NCI-H69 (cell line): ENCODE measurements at regions not wholly inside any gene's neighbourhood (a gene's known extent, or its start where the extent isn't known, plus 50 kb on each side); places are given as distances from the start of the nearest gene placed in this dataset.
"Not testable (repeated sequence)": the region's sequence is repeated elsewhere in the genome, so short reads cannot be mapped to it uniquely, and the experiment has no call there.

ENCODE experiments used
- DNase-seq: peaks from one replicate; lab custom pipeline; 2025; lab: John Stamatoyannopoulos, UW

GRCh38 chr11:34830648-34831047 is 85.5 kb downstream of the APIP start:
- peak; percentile 29 for DNase-seq

- peak; percentile 61 for DNase-seq
These were observed 86.1 kb downstream of the APIP start for GRCh38 chr11:34830035-34830434.

DNA sequence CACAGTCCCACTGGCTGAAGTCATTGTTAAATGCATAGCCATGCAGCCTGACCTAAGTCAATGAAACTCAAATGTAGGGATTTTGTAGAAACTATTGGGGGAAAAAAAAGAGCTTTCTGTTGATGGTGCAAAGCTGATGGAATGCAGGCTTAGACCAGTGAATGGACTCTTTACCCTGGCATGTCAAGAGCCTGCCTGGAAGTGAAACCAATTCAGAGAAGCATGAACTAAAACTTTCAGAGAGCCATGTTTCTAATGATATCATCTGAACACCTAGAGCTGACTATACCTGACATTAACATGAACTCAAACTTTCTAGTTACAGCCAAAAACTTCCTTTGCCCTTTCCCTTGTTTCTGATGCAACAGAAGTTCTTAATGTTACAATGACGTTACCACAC is 89.0 kb downstream of the APIP start:
- DNase-seq: no peak

DNA sequence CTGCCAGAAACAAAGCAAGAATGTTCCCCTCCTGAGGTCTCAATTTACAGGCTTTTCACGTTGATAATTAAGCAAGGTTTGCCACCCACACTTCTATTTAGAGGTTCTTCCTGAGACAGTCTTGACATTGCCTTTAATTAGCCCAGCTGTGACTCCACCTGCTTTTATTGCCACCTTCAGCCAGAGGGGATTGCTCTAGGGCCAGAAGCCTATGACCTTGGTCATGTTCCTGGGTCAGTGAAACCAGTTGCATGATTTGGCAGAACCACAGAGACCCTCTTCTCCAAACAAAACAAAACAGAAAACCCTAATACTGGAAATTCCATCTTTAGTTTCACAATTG is 89.8 kb downstream of the APIP start:
- peak; percentile 52 for DNase-seq

GRCh38 chr11:34825670-34826383 is 90.4 kb downstream of the APIP start:
- DNase-seq: no peak

- no peak for DNase-seq
These were observed 90.9 kb downstream of the APIP start for GRCh38 chr11:34825315-34825669.

DNA sequence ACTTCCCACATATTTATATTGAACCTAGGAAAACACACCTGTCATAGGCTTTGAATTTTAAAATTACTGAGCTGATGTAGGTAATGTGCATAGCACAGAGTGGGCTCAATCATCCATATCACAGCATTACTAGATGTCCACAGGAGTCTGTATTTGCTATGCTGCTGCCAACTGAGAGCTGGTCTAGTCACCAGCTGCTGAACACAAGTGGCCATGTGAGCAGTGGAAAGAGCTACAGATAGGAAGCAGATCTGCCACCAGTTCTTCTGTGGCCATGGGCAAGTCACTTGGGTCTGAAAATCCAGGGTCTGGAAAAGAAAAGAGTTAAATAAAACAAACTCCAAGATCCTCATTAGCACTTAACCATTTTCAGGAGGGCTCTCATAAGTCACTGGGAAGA is 91.8 kb downstream of the APIP start:
- DNase-seq: peak; percentile 55

- no peak for DNase-seq
These were observed 92.5 kb downstream of the APIP start for GRCh38 chr11:34823639-34824038.

GRCh38 chr11:34823197-34823596 is 93.0 kb downstream of the APIP start:
- no peak for DNase-seq

- no peak for DNase-seq
These were observed 96.3 kb downstream of the APIP start for GRCh38 chr11:34819740-34820482.

GRCh38 chr11:34817812-34818211 is 98.4 kb downstream of the APIP start:
- DNase-seq: not testable (repeated sequence)

GRCh38 chr11:34816698-34817213 is 99.4 kb downstream of the APIP start:
- no peak for DNase-seq

- no peak for DNase-seq
These were observed 103.1 kb downstream of the APIP start for GRCh38 chr11:34812905-34813576.

GRCh38 chr11:34811858-34812257 is 104.3 kb downstream of the APIP start:
- DNase-seq: no peak

GRCh38 chr11:34810107-34810562 is 106.0 kb downstream of the APIP start:
- DNase-seq: no peak

DNA sequence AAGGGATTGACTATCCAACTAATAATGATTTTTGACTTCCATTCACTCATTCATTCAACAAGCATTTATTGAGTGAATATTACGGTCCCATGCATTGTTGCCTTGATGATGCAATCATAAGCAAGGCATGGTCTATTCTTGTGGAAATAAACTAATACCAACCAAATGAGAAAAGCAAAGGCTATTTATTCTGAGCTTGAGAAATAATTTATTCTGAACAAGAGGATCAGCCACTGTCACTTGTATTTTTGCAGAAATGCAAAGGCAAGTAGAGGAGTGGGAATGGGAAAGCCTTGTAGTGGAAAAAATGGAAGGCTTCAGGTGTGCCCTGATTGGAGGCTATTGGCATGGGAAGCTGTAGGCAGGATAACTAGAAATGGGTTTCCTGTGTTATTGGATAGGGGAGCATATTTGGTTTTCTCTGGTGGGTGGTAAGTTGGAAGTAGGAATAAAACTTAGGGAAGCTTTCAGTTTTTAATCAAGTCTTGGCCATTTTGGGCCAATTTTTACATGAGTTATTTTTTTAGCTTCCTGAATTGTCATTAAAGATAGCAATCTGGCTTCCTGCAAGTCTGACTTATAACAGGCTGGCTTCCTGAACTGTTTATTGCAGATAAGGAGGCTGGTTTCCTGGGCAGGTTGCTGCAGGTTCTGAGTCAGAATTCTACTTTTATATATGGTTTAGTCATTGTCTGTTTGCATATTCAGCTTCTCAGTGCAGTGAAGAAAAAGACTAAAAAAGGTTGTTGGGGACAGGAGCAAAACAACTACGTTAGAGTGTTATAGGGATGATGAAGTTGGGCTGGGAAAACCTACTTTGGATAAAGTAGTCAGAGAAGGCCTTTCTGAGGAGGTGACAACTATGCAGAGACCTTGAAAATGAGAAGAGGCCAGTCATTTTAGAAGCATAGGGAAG is 106.7 kb downstream of the APIP start:
- no peak for DNase-seq

- no peak for DNase-seq
These were observed 109.3 kb downstream of the APIP start for GRCh38 chr11:34806875-34807274.

DNA sequence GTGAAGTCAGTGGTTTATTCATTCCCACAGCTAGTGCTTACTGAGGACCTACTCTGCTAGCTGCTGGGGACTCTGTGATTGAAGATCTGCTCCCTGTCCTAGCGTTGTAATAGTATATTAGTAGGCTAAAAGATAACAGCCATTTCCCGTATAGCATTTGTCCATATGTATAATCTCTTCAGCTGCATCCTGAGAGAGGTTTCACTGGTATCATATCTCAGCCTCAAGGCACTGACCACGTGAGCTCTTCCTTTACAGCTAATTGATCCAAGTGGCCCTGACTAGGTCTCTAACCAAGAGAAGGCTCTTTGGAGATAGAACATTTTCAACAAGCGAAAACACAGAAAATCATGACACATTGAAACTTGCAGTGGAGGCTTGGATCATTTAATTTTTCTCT is 110.2 kb downstream of the APIP start:
- DNase-seq: no peak

DNA sequence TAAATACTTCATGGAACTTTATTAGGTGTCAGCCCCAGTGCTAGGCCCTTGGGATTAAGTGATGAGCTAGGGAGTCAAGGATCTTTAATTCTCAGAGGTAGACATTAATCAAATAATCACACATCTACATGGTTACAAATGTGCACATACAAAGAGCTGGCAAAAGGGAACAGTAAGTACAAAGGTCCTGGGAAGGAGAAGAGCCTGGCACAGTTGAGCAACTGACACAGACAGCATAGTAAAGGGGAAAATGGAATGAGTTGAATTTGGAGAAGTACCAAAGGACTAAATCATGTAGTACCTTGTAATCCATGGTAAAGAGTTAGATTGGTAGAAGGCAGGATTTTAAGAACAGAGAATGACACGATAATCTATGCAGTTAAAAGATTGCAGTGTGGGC is 116.3 kb downstream of the APIP start:
- DNase-seq: no peak

GRCh38 chr11:34798985-34799384 is 117.2 kb downstream of the APIP start:
- DNase-seq: peak; percentile 31

DNA sequence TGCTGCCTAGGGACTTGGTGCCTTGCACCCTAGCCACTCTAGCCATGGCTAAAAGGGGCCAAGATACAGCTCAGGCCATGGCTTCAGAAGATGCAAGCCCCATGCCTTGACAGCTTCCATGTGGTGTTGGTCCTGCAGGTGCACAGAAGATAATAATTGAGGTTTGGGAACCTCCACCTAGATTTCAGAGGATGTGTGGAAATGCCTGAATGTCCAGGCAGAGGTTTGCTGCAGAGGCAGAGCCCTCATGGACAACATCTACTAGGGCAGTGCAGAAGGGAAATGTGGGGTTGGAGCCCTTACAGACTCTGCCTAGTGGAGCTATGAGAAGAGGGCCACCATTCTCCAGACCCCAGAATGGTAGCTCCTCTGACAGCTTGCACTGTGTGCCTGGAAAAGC is 118.7 kb downstream of the APIP start:
- not testable (repeated sequence) for DNase-seq

GRCh38 chr11:34795641-34796040 is 120.5 kb downstream of the APIP start:
- DNase-seq: no peak
